ENCODE measurements at regions not wholly inside any gene's neighbourhood (a gene's known extent, or its start where the extent isn't known, plus 50 kb on each side); places are given as distances from the start of the nearest gene placed in this dataset.

DNA sequence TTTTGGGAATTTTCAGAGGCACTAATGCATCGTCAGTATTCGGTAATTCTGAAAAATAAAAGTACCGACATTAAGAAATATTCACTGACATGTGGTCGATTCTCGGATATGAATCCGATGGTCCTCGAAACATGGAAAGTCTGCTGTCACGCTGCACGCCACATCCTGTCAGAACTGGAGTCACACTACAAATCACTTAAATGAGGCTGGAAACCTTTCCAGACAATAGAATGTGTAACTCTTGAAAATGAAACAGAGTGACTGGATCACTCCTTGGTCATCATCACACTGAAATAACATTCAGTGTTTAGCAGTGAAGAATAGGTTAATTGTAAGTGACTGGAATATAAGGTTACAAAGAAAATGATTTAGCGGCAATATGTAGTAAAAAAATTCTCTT, 620.1 kb upstream of the ADAMTS5 start:
- DNase-seq (ENCODE audit: low read depth), result no peak

- no peak for DNase-seq (ENCODE audit: low read depth)
These were observed 619.4 kb upstream of the ADAMTS5 start for GRCh38 chr21:27586326-27586725.

DNA sequence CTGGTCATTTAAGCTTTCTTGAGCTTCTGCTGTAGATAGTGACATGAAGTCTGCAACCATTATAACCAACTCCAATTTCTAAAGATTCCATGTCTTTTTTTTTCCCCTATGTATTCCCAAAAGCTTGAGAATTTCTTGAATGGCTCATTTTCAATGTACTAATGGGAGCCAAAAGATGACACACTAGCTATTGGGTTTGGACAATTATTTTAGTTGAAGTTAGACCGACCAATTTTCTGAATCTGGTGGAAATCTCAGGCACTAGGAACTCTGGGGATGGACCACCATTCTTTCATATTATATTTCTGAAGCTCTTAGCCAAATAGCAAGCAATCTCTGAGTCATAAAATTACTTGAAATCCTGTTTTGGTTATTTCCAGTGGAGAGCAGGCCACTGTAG, 617.4 kb upstream of the ADAMTS5 start:
- no peak for DNase-seq (ENCODE audit: low read depth)

DNA sequence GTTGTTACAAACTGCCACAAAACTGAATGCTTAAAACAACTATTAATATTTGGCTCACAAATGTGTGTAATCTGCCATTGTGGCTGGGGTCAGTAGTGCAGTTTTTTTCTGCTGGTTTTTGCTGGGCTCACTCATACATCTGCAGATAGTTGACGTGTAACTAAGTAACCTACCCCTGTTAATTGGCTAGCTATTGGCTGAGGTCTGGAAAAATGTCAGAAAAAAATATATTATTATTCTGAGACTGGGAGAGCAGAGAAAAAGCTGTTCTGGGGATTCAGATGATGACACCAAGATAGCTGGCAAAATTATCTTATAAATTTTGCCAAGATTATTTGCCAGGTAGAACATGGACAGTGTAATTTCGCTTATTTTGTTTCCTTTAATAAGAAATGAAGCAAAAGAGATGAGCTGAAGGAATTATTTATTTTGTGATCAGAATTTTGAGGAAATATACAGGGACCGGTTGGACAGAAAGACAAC, 616.1 kb upstream of the ADAMTS5 start:
- DNase-seq (ENCODE audit: low read depth), result no peak

- no peak for DNase-seq (ENCODE audit: low read depth)
These were observed 615.5 kb upstream of the ADAMTS5 start for GRCh38 chr21:27582246-27582947.

GRCh38 chr21:27581168-27581567, 614.3 kb upstream of the ADAMTS5 start:
- peak; percentile 75 for DNase-seq (ENCODE audit: low read depth)

GRCh38 chr21:27580276-27580675, 613.4 kb upstream of the ADAMTS5 start:
- DNase-seq (ENCODE audit: low read depth), result peak; percentile 7

- DNase-seq (ENCODE audit: low read depth), result no peak
These were observed 611.9 kb upstream of the ADAMTS5 start for GRCh38 chr21:27578741-27579265.

- DNase-seq (ENCODE audit: low read depth), result peak; percentile 62
These were observed 605.8 kb upstream of the ADAMTS5 start for GRCh38 chr21:27572696-27573095.

- peak; percentile 81 for DNase-seq (ENCODE audit: low read depth)
These were observed 604.8 kb upstream of the ADAMTS5 start for GRCh38 chr21:27571706-27572105.

DNA sequence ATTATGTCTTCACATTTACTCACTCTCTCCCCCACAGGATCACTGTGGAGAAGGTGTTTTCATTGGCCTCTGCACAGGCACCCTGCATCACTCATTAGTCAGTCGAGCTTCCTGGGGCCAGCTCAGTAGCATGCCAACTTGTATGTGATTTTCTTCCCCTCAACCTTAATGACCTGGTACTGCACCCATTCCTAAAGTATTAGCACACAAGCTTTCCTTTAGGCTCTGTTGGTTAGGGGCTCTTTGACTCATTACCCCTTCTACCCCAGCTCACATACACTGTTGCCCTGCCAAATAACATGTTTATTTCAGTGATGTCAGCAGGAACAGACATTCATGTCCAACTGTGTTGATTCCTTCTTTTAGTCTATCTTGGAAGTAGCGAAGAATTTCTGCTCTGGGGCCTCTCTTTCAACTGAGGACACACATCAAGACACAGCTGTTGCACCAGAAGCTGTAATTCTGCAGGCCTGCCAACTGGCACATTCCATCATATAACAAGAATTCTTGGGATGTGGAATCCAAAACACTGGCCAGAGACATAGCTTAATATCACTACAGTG, 603.5 kb upstream of the ADAMTS5 start:
- DNase-seq (ENCODE audit: low read depth), result peak; percentile 88

DNA sequence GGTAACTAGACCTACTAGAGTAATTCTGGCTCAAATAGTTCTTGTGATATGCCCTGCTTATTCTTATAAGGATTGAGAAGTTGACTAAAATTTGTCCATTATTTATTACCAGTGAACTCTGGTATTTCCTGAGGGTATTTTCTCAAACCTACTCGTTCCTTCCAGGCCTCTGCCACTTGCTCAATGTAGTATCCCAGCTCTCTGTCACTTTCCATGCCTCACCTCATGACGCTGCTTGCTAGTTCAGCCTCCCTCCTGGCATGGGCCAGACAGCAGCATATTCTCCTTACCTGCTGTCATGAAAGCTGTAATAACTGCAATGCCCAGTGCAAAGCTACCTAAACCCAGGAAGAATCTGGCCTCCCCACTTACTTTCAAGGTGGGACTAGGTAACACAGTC, 602.9 kb upstream of the ADAMTS5 start:
- no peak for DNase-seq (ENCODE audit: low read depth)

- no peak for DNase-seq (ENCODE audit: low read depth)
These were observed 602.2 kb upstream of the ADAMTS5 start for GRCh38 chr21:27569091-27569490.

GRCh38 chr21:27567381-27567780, 600.5 kb upstream of the ADAMTS5 start:
- DNase-seq (ENCODE audit: low read depth), result no peak

GRCh38 chr21:27566521-27566920, 599.6 kb upstream of the ADAMTS5 start:
- DNase-seq (ENCODE audit: low read depth), result no peak

DNA sequence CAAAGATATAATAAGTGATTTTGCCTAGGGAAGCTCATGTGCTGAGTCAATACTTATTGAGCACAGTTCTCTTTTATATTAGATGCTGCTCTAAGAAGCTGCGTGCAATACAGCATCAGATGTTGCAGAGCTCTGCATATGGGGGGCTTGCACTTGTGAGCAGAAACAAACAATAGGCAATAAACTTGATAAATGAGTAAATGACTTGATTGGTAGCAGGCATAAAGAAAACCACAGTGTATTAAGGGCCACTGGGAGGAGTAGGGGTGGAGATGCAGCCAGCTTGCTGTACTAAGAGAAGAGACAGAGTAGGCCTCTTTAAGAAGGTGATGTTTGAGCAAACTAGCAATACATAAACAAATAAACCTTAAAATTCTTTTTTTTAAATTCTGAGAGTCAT, 598.5 kb upstream of the ADAMTS5 start:
- no peak for DNase-seq (ENCODE audit: low read depth)

DNA sequence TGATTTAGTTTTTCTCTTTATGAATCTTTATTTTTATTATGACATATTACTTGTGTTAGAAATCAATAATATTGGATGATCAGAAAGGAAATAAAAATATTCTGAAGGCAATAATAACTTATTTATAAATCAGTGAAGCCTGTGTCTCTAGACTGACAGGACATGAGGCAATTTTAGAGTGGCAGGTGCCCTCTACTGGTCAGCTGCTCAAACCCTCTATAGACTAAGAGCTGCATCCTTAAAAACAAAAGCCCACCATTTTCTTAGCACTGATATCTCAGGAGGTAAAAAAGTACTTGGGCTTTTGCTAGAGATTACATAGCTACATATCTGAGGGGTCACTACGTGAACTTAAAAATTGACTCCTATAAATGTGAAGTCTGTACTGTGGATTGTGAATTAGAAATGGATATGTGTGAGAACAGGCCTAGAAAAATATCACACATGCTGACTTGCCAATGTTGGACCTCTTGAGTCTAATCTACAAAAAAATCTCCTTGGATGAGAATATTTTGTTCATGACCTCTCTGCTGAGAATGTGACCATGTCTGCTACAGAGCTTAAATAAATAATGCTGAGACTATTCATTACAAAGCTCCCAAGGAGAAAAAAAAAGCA, 597.9 kb upstream of the ADAMTS5 start:
- DNase-seq (ENCODE audit: low read depth), result peak; percentile 49

DNA sequence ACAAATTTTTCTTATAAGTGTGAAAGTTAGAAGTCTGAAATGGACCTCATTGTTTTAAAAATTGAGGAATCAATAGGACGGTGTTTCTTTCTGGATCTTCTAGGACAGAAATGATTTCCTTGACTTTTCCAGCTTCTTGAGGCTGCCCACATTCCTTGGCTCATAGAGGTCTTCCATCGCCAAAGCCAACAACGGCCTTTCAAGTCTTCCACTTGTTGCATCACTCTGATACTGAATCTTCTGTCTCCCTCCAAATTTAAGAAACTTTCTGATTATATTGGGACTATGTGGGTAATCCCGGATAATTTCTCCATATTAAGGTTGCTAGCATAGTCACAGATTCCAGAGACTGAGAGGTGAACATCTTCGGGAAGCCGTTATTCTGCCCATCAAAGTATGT, 595.4 kb upstream of the ADAMTS5 start:
- no peak for DNase-seq (ENCODE audit: low read depth)

DNA sequence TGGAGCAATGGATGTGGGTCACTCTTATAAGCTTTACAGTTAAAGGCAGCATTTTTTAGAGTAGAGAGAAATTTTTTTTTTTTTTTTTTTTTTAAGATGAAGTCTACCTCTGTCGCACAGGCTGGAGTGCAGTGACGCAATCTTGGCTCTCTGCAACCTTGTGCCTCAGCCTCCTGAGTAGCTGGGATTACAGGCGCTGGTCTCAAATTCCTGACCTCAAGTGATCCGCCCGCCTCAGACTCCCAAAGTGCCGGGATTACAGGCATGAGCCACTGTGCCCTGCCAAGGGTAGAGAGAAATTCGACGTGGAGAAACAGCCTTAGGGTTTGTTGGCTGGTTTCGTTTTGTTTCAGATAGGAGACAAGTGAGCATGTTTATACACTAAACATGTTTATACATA, 594.2 kb upstream of the ADAMTS5 start:
- DNase-seq (ENCODE audit: low read depth), result no peak

DNA sequence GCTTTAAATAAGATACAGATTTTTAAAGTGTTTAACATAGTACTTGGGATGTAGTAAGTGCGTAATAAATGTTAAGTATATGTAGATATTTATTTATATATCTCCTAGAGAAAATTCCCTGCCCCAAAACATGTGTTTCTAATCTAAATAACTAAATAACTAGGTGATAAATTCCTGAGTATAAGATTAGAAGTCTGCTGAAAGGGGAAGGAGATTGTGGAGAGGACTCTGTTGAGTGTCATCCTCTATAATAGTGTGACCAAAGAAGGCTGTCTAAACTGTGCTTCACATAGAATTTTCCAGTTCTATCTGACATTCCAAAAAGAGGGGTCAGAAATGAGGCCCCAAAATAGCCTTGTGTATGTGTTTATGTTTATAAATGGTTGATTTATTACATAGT, 590.5 kb upstream of the ADAMTS5 start:
- no peak for DNase-seq (ENCODE audit: low read depth)

- DNase-seq (ENCODE audit: low read depth), result no peak
These were observed 589.1 kb upstream of the ADAMTS5 start for GRCh38 chr21:27555996-27556395.

- DNase-seq (ENCODE audit: low read depth), result no peak
These were observed 583.4 kb upstream of the ADAMTS5 start for GRCh38 chr21:27550287-27550686.

DNA sequence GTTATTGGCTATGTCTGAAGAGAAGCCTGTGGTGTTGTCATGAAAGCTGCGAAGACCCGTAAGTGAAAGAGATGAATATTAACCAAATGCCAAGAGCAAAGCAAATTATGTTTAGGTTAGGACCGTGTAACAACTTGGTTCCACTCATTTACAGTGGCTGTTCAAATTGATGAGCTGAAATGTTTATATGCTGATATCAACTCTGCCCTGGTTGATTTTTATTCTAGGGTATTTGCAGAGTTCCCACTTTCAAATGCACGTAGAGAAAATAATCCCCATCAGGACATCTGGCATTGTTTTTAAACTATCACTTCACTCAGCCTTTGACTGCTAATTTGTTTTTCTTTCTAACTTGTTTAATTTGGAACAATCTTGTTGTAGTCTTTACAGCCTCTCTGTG, 581.6 kb upstream of the ADAMTS5 start:
- no peak for DNase-seq (ENCODE audit: low read depth)
